ENCODE measurements at regions not wholly inside any gene's neighbourhood (a gene's known extent, or its start where the extent isn't known, plus 50 kb on each side); places are given as distances from the start of the nearest gene placed in this dataset.

DNA sequence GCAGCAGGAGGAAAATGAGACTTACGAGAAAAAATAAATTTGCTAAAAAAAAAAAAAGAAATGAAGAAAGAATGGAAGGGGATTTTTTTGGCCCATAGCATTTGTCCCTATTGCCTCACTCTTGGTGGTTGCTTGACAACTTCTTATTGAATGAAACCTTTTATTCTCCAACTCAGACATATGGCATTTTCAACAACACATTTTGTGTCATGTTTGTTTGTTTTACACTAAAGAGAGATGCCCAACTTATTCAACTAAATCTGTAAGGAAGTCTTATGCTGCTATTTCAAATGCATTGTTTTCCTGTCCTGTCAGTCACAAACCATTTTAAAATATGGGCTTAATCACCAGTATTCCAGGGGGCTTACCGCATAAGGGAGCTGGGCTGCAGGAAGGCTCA, 409.1 kb upstream of the TENM3 start:
- no peak overlapping the region for H2BK5ac ChIP-seq (ENCODE audit: low read depth, low read length, poor library complexity, severe bottlenecking)
- no peak for DNase-seq
- no peaks in the 10 kb centered on the region for H3K9me3 ChIP-seq (ENCODE audit: control insufficient read depth, insufficient read depth, low read length)
- H3K9ac ChIP-seq (ENCODE audit: low read depth, low read length) = no peak overlapping the region
- H3K79me1 ChIP-seq (ENCODE audit: low read depth in 1 of 2, low read length in 2 of 2) = no peaks in the 10 kb centered on the region
- in situ Hi-C loops (cut with MboI; ENCODE audit: low sequenced_read_pairs) (no loop called here), dilution Hi-C loops (cut with HindIII; ENCODE audit: low sequenced_read_pairs, unreplicated experiment) (no loop called here), intact Hi-C loops (cut with micrococcal nuclease) (no loop called here)
- ATAC-seq (ENCODE audit: low read depth) = no peak
- no peaks in the 10 kb centered on the region for H3K36me3 ChIP-seq (ENCODE audit: control insufficient read depth, insufficient read depth, low read length)
- no peak overlapping the region for H2BK15ac ChIP-seq (ENCODE audit: low read depth, low read length)
- H2AK9ac ChIP-seq (replicated peaks; ENCODE audit: low read depth, low read length, poor library complexity) = no peak overlapping the region
- no peak overlapping the region for H3K56ac ChIP-seq (ENCODE audit: extremely low read depth, insufficient read depth, low read length)
- no peak overlapping the region for H2BK120ac ChIP-seq (ENCODE audit: low read depth, low read length)
- H4K91ac ChIP-seq (ENCODE audit: insufficient read depth, low read depth, low read length) = no peak overlapping the region
- no peak overlapping the region for H3K14ac ChIP-seq (replicated peaks; ENCODE audit: low read depth, low read length)
- H2AK5ac ChIP-seq (ENCODE audit: low read depth, low read length) = no peak overlapping the region
- WGBS, 2 experiments (ENCODE audit: extremely low coverage in 2 of 2, insufficient read length in 1 of 2) = no CpG with 5 or more reads among the region's 2 CpGs
- no peak overlapping the region for H2AFZ ChIP-seq (replicated peaks; ENCODE audit: low read length, poor library complexity)
- no peaks in the 10 kb centered on the region for H4K20me1 ChIP-seq (ENCODE audit: insufficient read depth, low read length)
- H3K4me3 ChIP-seq (ENCODE audit: insufficient read depth, low read depth, low read length) = no peak overlapping the region
- TF ChIP-seq RFX5 (IDR thresholded peaks at IDR 0.05; ENCODE audit: low read depth, low read length) (no peak), POLR2A (IDR thresholded peaks at IDR 0.05; ENCODE audit: low read depth, low read length) (no peak), MAZ (IDR thresholded peaks at IDR 0.05; ENCODE audit: borderline replicate concordance, low read depth, low read length) (no peak), CHD1 (IDR thresholded peaks at IDR 0.05; ENCODE audit: low read depth, low read length) (no peak), BHLHE40 (IDR thresholded peaks at IDR 0.05; ENCODE audit: low read depth, low read length) (no peak), CEBPB (IDR thresholded peaks at IDR 0.05; ENCODE audit: low read depth, low read length) (no peak), MAFK (IDR thresholded peaks at IDR 0.05; ENCODE audit: low read depth, low read length) (no peak), RCOR1 (IDR thresholded peaks at IDR 0.05; ENCODE audit: insufficient replicate concordance, low read length) (no peak), FOS (IDR thresholded peaks at IDR 0.05; ENCODE audit: low read depth, low read length) (no peak), RAD21 (IDR thresholded peaks at IDR 0.05; ENCODE audit: low read length) (no peak), MXI1 (IDR thresholded peaks at IDR 0.05; ENCODE audit: borderline replicate concordance, low read depth, low read length) (no peak), SMC3 (IDR thresholded peaks at IDR 0.05; ENCODE audit: low read depth, low read length) (no peak), NFE2L2 (IDR thresholded peaks at IDR 0.05; ENCODE audit: low read depth, low read length) (no peak)
- TF ChIP-seq, protein P1, sequence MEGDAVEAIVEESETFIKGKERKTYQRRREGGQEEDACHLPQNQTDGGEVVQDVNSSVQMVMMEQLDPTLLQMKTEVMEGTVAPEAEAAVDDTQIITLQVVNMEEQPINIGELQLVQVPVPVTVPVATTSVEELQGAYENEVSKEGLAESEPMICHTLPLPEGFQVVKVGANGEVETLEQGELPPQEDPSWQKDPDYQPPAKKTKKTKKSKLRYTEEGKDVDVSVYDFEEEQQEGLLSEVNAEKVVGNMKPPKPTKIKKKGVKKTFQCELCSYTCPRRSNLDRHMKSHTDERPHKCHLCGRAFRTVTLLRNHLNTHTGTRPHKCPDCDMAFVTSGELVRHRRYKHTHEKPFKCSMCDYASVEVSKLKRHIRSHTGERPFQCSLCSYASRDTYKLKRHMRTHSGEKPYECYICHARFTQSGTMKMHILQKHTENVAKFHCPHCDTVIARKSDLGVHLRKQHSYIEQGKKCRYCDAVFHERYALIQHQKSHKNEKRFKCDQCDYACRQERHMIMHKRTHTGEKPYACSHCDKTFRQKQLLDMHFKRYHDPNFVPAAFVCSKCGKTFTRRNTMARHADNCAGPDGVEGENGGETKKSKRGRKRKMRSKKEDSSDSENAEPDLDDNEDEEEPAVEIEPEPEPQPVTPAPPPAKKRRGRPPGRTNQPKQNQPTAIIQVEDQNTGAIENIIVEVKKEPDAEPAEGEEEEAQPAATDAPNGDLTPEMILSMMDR (conservative IDR thresholded peaks at IDR 0.05; ENCODE audit: low read depth, low read length) = no peak
- TF ChIP-seq, protein P2, sequence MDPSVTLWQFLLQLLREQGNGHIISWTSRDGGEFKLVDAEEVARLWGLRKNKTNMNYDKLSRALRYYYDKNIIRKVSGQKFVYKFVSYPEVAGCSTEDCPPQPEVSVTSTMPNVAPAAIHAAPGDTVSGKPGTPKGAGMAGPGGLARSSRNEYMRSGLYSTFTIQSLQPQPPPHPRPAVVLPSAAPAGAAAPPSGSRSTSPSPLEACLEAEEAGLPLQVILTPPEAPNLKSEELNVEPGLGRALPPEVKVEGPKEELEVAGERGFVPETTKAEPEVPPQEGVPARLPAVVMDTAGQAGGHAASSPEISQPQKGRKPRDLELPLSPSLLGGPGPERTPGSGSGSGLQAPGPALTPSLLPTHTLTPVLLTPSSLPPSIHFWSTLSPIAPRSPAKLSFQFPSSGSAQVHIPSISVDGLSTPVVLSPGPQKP (IDR thresholded peaks at IDR 0.05; ENCODE audit: borderline replicate concordance, low read depth, low read length) = no peak
- TF ChIP-seq, protein P3, sequence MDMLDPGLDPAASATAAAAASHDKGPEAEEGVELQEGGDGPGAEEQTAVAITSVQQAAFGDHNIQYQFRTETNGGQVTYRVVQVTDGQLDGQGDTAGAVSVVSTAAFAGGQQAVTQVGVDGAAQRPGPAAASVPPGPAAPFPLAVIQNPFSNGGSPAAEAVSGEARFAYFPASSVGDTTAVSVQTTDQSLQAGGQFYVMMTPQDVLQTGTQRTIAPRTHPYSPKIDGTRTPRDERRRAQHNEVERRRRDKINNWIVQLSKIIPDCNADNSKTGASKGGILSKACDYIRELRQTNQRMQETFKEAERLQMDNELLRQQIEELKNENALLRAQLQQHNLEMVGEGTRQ (IDR thresholded peaks at IDR 0.05; ENCODE audit: low read depth, low read length) = no peak
- H4K8ac ChIP-seq (ENCODE audit: low read depth in 2 of 2, low read length in 2 of 2) = no peak overlapping the region
- H4K5ac ChIP-seq (ENCODE audit: low read depth, low read length) = no peak overlapping the region
- no peak overlapping the region for H3K23ac ChIP-seq (ENCODE audit: low read depth, low read length)
- H3K4me2 ChIP-seq (ENCODE audit: low read depth, low read length) = no peak overlapping the region
- no peaks in the 10 kb centered on the region for H3K4me1 ChIP-seq (ENCODE audit: control insufficient read depth, insufficient read depth, low read length)
- ChIA-PET POLR2A (ENCODE audit: unreplicated experiment) (no interaction called here), CTCF (no interaction called here)
- H3K4ac ChIP-seq (ENCODE audit: low read depth, low read length) = no peak overlapping the region
- H3K27ac ChIP-seq (ENCODE audit: insufficient read depth, low read length) = no peak overlapping the region
- H3K27me3 ChIP-seq (ENCODE audit: control insufficient read depth, insufficient read depth, low read length) = no peaks in the 10 kb centered on the region
- no peak overlapping the region for H2BK20ac ChIP-seq (ENCODE audit: low read depth, low read length)
- no peaks in the 10 kb centered on the region for H3K9me1 ChIP-seq (ENCODE audit: insufficient read depth, low read length)
- H3K18ac ChIP-seq (ENCODE audit: low read depth, low read length) = no peak overlapping the region
- BruUV-seq (replicated peaks) = no TSS peak

Data from IMR-90 (cell line).